ENCODE measurements at regions not wholly inside any gene's neighbourhood (a gene's known extent, or its start where the extent isn't known, plus 50 kb on each side); places are given as distances from the start of the nearest gene placed in this dataset.
"Not testable (repeated sequence)": the region's sequence is repeated elsewhere in the genome, so short reads cannot be mapped to it uniquely, and the experiment has no call there.

DNA sequence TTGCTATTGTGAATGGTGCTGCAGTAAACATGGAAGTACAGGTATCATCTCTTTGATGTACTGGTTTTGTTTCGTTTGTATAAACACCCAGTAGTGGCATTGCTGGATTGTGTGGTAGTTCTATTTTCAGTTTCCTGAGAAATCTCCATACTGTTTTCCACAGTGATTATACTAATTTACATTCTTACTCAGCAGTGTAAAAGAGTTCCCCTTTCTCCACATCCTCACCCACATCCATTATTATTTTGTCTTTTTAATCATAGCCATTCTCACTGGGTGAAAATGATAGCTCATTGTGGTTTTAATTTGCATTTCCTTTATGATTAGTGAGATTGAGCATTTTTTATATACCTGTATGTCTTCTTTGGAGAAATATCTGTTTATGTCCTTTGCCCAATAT lies 62.3 kb upstream of the PARP4 start:
- H3K27me3 ChIP-seq (ENCODE audit: control insufficient read depth, insufficient read depth, low read length) = no peaks in the 10 kb centered on the region
- TF ChIP-seq, protein P1, sequence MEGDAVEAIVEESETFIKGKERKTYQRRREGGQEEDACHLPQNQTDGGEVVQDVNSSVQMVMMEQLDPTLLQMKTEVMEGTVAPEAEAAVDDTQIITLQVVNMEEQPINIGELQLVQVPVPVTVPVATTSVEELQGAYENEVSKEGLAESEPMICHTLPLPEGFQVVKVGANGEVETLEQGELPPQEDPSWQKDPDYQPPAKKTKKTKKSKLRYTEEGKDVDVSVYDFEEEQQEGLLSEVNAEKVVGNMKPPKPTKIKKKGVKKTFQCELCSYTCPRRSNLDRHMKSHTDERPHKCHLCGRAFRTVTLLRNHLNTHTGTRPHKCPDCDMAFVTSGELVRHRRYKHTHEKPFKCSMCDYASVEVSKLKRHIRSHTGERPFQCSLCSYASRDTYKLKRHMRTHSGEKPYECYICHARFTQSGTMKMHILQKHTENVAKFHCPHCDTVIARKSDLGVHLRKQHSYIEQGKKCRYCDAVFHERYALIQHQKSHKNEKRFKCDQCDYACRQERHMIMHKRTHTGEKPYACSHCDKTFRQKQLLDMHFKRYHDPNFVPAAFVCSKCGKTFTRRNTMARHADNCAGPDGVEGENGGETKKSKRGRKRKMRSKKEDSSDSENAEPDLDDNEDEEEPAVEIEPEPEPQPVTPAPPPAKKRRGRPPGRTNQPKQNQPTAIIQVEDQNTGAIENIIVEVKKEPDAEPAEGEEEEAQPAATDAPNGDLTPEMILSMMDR (IDR thresholded peaks at IDR 0.05) = no peak
- Mint-ChIP-seq H3K36me3 (peaks cover 13% of the 10 kb centered on the region), H3K4me1 (peaks cover 4 to 5% of the 10 kb centered on the region in 2 donors), H3K27ac (no peak overlapping the region), H3K9me3 (peaks cover 2 to 3% of the 10 kb centered on the region in 2 donors), H3K4me3 (no peak overlapping the region), H3K27me3 (ENCODE audit: low read depth in 2 of 2) (peaks cover 2 to 7% of the 10 kb centered on the region in 2 donors)
- no peak overlapping the region for H3K27ac ChIP-seq (ENCODE audit: low read length)
- DNase-seq (no peak), ATAC-seq (no peak)
- H3K4me3 ChIP-seq (ENCODE audit: low read length) = no peak overlapping the region
- 40% methylated on average over 1 of the region's 1 CpG for WGBS (ENCODE audit: insufficient coverage)
- no peaks in the 10 kb centered on the region for H3K36me3 ChIP-seq (ENCODE audit: control insufficient read depth, insufficient read depth, low read length)
- intact Hi-C loops (cut with micrococcal nuclease) = no loop called here
- H3K9me3 ChIP-seq (ENCODE audit: control insufficient read depth, insufficient read depth, low read length) = peaks cover 2% of the 10 kb centered on the region
- H3K4me1 ChIP-seq (ENCODE audit: control insufficient read depth, insufficient read depth, low read length) = no peaks in the 10 kb centered on the region

DNA sequence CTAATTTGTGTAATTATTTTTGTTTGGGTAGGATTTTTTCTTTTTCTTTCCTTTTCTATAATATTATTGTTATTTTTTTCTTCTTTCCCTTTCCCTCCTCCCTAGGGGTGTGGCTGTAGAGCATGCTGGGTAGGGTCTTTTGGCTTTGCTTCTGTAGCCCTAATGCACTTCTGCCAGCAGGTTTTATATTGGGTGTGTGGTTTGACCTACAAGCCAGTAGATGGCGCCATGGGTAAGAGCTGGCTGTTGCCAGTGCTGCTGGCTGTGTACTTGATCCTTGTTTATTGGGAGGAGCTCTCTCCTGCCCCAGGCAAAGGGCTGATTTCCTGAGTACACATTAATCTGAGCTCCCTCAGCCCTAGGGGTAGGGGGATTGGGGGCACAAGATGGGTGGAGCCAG lies 67.7 kb upstream of the PARP4 start:
- H3K36me3 ChIP-seq (ENCODE audit: control insufficient read depth, insufficient read depth, low read length); H3K4me1 Mint-ChIP-seq: not testable (repeated sequence)
- DNase-seq = peak in 1 of 2 donors; percentile 47

DNA sequence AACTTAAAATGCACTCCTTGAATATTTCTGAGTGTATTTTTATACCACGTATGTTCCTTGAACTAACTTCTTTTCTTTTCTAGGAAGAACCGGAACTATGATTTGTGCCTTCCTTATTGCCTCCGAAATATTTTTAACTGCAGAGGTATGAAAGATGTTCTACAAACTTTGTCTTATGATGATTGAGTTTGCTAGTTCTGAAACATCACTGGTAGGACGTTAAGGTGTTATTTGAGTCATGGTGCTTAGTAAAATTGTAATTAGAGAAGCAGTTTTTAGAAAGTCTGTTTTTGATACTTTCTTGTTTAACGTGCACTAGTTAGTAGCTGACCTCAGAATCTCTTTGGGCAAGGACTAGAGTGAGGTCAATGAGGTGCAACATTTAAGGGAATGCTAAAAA lies 69.0 kb upstream of the PARP4 start:
- not testable (repeated sequence) for H3K9me3 ChIP-seq (ENCODE audit: control insufficient read depth, insufficient read depth, low read length); DNase-seq; H3K27ac Mint-ChIP-seq; H3K4me1 Mint-ChIP-seq; H3K9me3 Mint-ChIP-seq; H3K36me3 Mint-ChIP-seq; H3K27me3 Mint-ChIP-seq (ENCODE audit: low read depth in 2 of 2); H3K4me3 ChIP-seq (ENCODE audit: low read length); ATAC-seq; H3K27me3 ChIP-seq (ENCODE audit: control insufficient read depth, insufficient read depth, low read length); H3K27ac ChIP-seq (ENCODE audit: low read length); H3K4me1 ChIP-seq (ENCODE audit: control insufficient read depth, insufficient read depth, low read length); H3K36me3 ChIP-seq (ENCODE audit: control insufficient read depth, insufficient read depth, low read length); H3K4me3 Mint-ChIP-seq
- intact Hi-C loops (cut with micrococcal nuclease) = loop anchor here (2.0 kb wide), 1 partner anchor 89 kb away; no protein-coding TSS in a partner anchor
- WGBS (ENCODE audit: insufficient coverage) = 77% methylated on average over 3 of the region's 5 CpGs

More for the DNA sequence above, 67.7 kb upstream of the PARP4 start:
- 0% methylated on average over 1 of the region's 1 CpG for WGBS (ENCODE audit: insufficient coverage)
- not testable (repeated sequence) for H3K27ac ChIP-seq (ENCODE audit: low read length); H3K27ac Mint-ChIP-seq; H3K4me1 ChIP-seq (ENCODE audit: control insufficient read depth, insufficient read depth, low read length); H3K9me3 ChIP-seq (ENCODE audit: control insufficient read depth, insufficient read depth, low read length); H3K9me3 Mint-ChIP-seq; H3K27me3 ChIP-seq (ENCODE audit: control insufficient read depth, insufficient read depth, low read length); H3K4me3 ChIP-seq (ENCODE audit: low read length); H3K27me3 Mint-ChIP-seq (ENCODE audit: low read depth in 2 of 2); H3K4me3 Mint-ChIP-seq
- H3K36me3 Mint-ChIP-seq = peaks cover 13% of the 10 kb centered on the region
- intact Hi-C loops (cut with micrococcal nuclease) = loop anchor here (1.0 to 2.0 kb wide), 2 partner anchors 90 to 148 kb away; no protein-coding TSS in a partner anchor
- ATAC-seq = peak in 1 of 3 donors; percentile 29
- TF ChIP-seq, protein P1 (IDR thresholded peaks at IDR 0.05) = peak; percentile 67

DNA sequence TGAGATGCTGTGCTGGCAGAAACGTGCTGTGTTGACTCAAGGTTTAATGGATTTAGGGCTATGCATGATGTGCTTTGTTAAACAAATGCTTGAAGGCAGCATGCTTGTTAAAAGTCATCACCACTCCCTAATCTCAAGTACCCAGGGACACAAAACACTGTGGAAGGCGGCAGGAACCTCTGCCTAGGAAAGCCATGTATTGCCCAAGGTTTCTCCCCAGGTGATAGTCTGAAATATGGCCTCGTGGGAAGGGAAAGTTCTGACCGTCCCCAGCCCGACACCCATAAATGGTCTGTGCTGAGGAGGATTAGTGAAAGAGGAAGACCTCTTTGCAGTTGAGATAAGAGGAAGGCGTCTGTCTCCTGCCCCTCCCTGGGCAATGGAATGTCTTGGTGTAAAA lies 79.1 kb upstream of the PARP4 start:
- H3K27ac ChIP-seq (ENCODE audit: low read length); H3K27me3 Mint-ChIP-seq (ENCODE audit: low read depth in 2 of 2); H3K4me3 Mint-ChIP-seq; H3K4me1 ChIP-seq (ENCODE audit: control insufficient read depth, insufficient read depth, low read length); H3K27ac Mint-ChIP-seq; H3K9me3 Mint-ChIP-seq; intact Hi-C loops (cut with micrococcal nuclease); ATAC-seq; H3K4me1 Mint-ChIP-seq; H3K36me3 ChIP-seq (ENCODE audit: control insufficient read depth, insufficient read depth, low read length); DNase-seq; H3K27me3 ChIP-seq (ENCODE audit: control insufficient read depth, insufficient read depth, low read length); H3K4me3 ChIP-seq (ENCODE audit: low read length); H3K36me3 Mint-ChIP-seq; H3K9me3 ChIP-seq (ENCODE audit: control insufficient read depth, insufficient read depth, low read length): not testable (repeated sequence)
- 76% methylated on average over 6 of the region's 6 CpGs for WGBS (ENCODE audit: insufficient coverage)

DNA sequence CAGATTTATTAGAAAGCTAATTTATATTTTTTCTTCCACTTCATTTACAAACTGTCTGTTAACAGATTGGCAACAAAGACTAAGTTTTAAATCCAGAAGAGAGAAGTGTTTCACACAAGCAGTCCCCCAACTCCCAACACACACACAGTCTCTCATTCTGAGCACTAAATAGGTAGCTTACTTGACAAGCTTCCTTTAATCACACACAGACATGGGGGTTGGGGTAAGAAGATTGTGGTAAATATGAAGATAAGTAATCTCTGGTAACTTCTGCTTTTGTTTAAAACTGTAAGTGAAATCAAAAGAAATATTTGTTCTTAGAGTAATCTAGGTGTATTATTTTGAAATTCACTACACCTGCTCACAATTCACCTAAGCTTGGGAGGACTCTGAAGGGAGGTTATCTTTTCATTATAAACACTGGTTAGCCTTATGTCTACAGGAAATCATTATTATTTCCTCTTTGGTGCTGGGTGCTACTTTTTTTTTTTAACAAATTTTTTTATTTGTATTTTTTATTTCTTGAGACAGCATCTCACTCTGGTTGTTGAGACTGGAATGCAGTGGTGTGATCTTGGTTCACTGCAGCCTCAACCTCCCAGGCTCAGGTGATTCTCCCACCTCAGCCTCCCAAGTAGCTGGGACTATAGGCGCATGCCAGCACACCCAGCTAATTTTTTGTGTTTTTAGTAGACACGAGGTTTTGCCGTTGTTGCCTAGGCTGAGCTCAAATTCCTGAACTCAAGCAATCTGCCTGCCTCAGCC lies 82.1 kb upstream of the ATP12A start:
- Mint-ChIP-seq H3K4me1 (peaks cover 28% of the 10 kb centered on the region in 2 donors), H3K4me3 (peak overlapping the region; percentile 69), H3K27ac (peak overlapping the region; percentile 85 to 87)
- H3K27me3 Mint-ChIP-seq (ENCODE audit: low read depth in 2 of 2); H3K36me3 ChIP-seq (ENCODE audit: control insufficient read depth, insufficient read depth, low read length); H3K36me3 Mint-ChIP-seq; H3K9me3 ChIP-seq (ENCODE audit: control insufficient read depth, insufficient read depth, low read length); DNase-seq; H3K27me3 ChIP-seq (ENCODE audit: control insufficient read depth, insufficient read depth, low read length); H3K9me3 Mint-ChIP-seq; H3K4me3 ChIP-seq (ENCODE audit: low read length): not testable (repeated sequence)
- peaks cover 10% of the 10 kb centered on the region for H3K4me1 ChIP-seq (ENCODE audit: control insufficient read depth, insufficient read depth, low read length)
- intact Hi-C loops (cut with micrococcal nuclease) = loop anchor here (1.0 kb wide), 1 partner anchor 20 kb away; no protein-coding TSS in a partner anchor
- WGBS (ENCODE audit: insufficient coverage) = 34% methylated on average over 3 of the region's 3 CpGs
- peak overlapping the region; percentile 20 for H3K27ac ChIP-seq (ENCODE audit: low read length)
- ATAC-seq = peak; percentile 63 to 83 (median 67)

DNA sequence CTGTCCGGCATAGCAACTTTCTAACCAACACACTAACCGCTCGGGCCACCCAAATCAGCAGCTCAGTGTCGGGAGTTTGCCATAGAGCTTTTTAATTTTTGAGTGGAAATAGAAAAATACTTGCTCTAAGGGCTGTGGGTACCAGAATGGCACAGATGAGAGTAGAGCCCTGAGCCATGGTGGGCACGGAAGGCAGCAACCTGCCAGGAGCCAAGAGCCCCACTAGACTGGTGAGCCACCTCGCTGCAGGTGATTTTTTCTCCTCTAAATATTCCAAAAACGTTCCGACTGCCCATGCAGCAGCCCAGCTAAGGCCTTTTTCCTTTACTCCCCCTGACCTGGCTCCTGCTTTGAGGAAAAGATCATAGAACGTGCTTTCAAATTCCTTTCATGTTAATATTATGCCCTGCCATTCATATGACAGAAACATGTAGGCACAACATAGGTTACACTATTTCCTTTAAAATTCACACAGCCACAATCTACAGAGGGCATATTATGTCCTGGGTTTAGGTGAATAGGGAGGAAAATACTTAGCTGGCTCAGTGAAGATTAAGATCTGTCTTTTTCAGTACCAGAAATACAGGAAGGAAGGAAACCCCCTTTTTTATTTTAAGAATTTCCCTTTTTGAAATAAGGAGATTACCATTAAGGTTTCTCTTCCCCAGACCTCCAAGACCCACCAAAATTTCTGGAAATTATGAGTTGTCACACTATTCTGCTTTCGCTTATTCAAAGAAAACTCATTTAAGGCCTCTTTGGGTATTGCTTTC lies 81.0 kb upstream of the ATP12A start:
- H3K27me3 Mint-ChIP-seq (ENCODE audit: low read depth in 2 of 2); H3K36me3 ChIP-seq (ENCODE audit: control insufficient read depth, insufficient read depth, low read length); H3K4me3 ChIP-seq (ENCODE audit: low read length); intact Hi-C loops (cut with micrococcal nuclease); H3K9me3 ChIP-seq (ENCODE audit: control insufficient read depth, insufficient read depth, low read length); ATAC-seq; H3K27me3 ChIP-seq (ENCODE audit: control insufficient read depth, insufficient read depth, low read length); H3K27ac ChIP-seq (ENCODE audit: low read length); DNase-seq; H3K9me3 Mint-ChIP-seq: not testable (repeated sequence)
- H3K4me1 ChIP-seq (ENCODE audit: control insufficient read depth, insufficient read depth, low read length) = peaks cover 10% of the 10 kb centered on the region
- peak overlapping the region; percentile 73 for H3K4me3 Mint-ChIP-seq
- peaks cover 28% of the 10 kb centered on the region in 2 donors for H3K4me1 Mint-ChIP-seq
- H3K27ac Mint-ChIP-seq = peak overlapping the region; percentile 85 to 87
- 84% methylated on average over 4 of the region's 10 CpGs for WGBS (ENCODE audit: insufficient coverage)
- peaks cover 16% of the 10 kb centered on the region for H3K36me3 Mint-ChIP-seq

Data from natural killer cell (primary cell).